Esophagus (tissue), 2 donors: ENCODE measurements at regions not wholly inside any gene's neighbourhood (a gene's known extent, or its start where the extent isn't known, plus 50 kb on each side); places are given as distances from the start of the nearest gene placed in this dataset.
"Not testable (repeated sequence)": the region's sequence is repeated elsewhere in the genome, so short reads cannot be mapped to it uniquely, and the experiment has no call there.

Source experiments
- H3K27ac ChIP-seq, 2 donors: one replicate each; pipeline ENCODE4 v1.5.1; 2013; ENCODE audit warnings: low read depth in 2 of 2, mild to moderate bottlenecking in 2 of 2, inconsistent platforms in 1 of 2, low read length in 1 of 2, moderate library complexity in 1 of 2
- H3K27me3 ChIP-seq, 2 donors: one replicate each; pipeline ENCODE4 v1.6.1; 2013; ENCODE audit warnings: low read length in 2 of 2, control low read depth in 1 of 2, mild to moderate bottlenecking in 1 of 2; ENCODE audit not compliant: insufficient read depth in 2 of 2, control insufficient read depth in 1 of 2
- H3K36me3 ChIP-seq, 2 donors: one replicate each; pipeline ENCODE4 v1.6.1; 2013; ENCODE audit warnings: low read length in 1 of 2; ENCODE audit not compliant: control insufficient read depth in 2 of 2, insufficient read depth in 2 of 2
- H3K4me1 ChIP-seq, 2 donors: one replicate each; pipeline ENCODE4 v1.6.1; 2013; ENCODE audit warnings: low read length in 1 of 2; ENCODE audit not compliant: control insufficient read depth in 2 of 2, insufficient read depth in 2 of 2
- H3K4me3 ChIP-seq, 2 donors: one replicate each; pipeline ENCODE4 v1.5.1; 2013; ENCODE audit warnings: low read length in 2 of 2, mild to moderate bottlenecking in 2 of 2, low read depth in 1 of 2, moderate library complexity in 1 of 2
- H3K9me3 ChIP-seq, 2 donors: one replicate each; pipeline ENCODE4 v1.6.1; 2013; ENCODE audit warnings: mild to moderate bottlenecking in 2 of 2, low read depth in 1 of 2, low read length in 1 of 2, moderate library complexity in 1 of 2; ENCODE audit not compliant: control insufficient read depth in 2 of 2, insufficient read depth in 1 of 2
- WGBS, 2 donors: extraction: QIAGEN DNeasy Blood & Tissue Kit; methylation state at CpG; one replicate each; pipeline ENCODE4 v1.1.7; 2013; 5-methylcytosine and 5-hydroxymethylcytosine counted together
- donor health status: healthy with polysubstance abuse.
- donor health status: Bipolar disorder and iron deficiency.

GRCh38 chr7:124257638-124258308 lies 224.9 kb upstream of the TMEM229A start:
- Histone ChIP-seq H3K4me3 (no peak overlapping the region), H3K36me3 (no peaks in the 10 kb centered on the region), H3K4me1 (no peaks in the 10 kb centered on the region), H3K27me3 (no peaks in the 10 kb centered on the region), H3K27ac (no peak overlapping the region), H3K9me3 (peaks cover 0 to 4% of the 10 kb centered on the region in 2 donors)
- 33 to 42% methylated on average over 5 of the region's 5 CpGs for WGBS, 2 donors

GRCh38 chr7:124255041-124255655 lies 222.3 kb upstream of the TMEM229A start:
- 31 to 40% methylated on average over 4 of the region's 4 CpGs for WGBS, 2 donors
- Histone ChIP-seq H3K4me1 (no peaks in the 10 kb centered on the region), H3K9me3 (peaks cover 0 to 4% of the 10 kb centered on the region in 2 donors), H3K36me3 (no peaks in the 10 kb centered on the region), H3K27me3 (no peaks in the 10 kb centered on the region), H3K27ac (no peak overlapping the region), H3K4me3 (no peak overlapping the region)

GRCh38 chr7:124254396-124254795 lies 221.5 kb upstream of the TMEM229A start:
- Histone ChIP-seq H3K36me3 (no peaks in the 10 kb centered on the region), H3K9me3 (peaks cover 0 to 4% of the 10 kb centered on the region in 2 donors), H3K4me1 (no peaks in the 10 kb centered on the region), H3K27me3 (no peaks in the 10 kb centered on the region), H3K4me3 (no peak overlapping the region), H3K27ac (no peak overlapping the region)

- Histone ChIP-seq H3K4me3 (no peak overlapping the region), H3K27me3 (no peaks in the 10 kb centered on the region), H3K4me1 (no peaks in the 10 kb centered on the region), H3K9me3 (peaks cover 0 to 4% of the 10 kb centered on the region in 2 donors), H3K27ac (no peak overlapping the region), H3K36me3 (no peaks in the 10 kb centered on the region)
These were observed 218.8 kb upstream of the TMEM229A start for GRCh38 chr7:124251636-124252035.

GRCh38 chr7:124250297-124251034 lies 217.6 kb upstream of the TMEM229A start:
- WGBS, 2 donors: 64 to 65% methylated on average over 5 of the region's 5 CpGs
- Histone ChIP-seq H3K4me3 (no peak overlapping the region), H3K27me3 (no peaks in the 10 kb centered on the region), H3K27ac (no peak overlapping the region), H3K9me3 (peaks cover 0 to 4% of the 10 kb centered on the region in 2 donors), H3K4me1 (no peaks in the 10 kb centered on the region), H3K36me3 (no peaks in the 10 kb centered on the region)

- Histone ChIP-seq H3K4me3 (no peak overlapping the region), H3K27ac (no peak overlapping the region), H3K36me3 (no peaks in the 10 kb centered on the region), H3K4me1 (no peaks in the 10 kb centered on the region), H3K9me3 (no peaks in the 10 kb centered on the region), H3K27me3 (no peaks in the 10 kb centered on the region)
- 40 to 49% methylated on average over 2 of the region's 2 CpGs for WGBS, 2 donors
These were observed 214.8 kb upstream of the TMEM229A start for GRCh38 chr7:124247691-124248090.

- no peaks in the 10 kb centered on the region for H3K4me1 ChIP-seq
- 40 to 45% methylated on average over 2 of the region's 2 CpGs for whole genome bisulfite sequencing, 2 donors
- H3K4me3 ChIP-seq: no peak overlapping the region
- H3K36me3 ChIP-seq: no peaks in the 10 kb centered on the region
- no peaks in the 10 kb centered on the region for H3K9me3 ChIP-seq
- no peak overlapping the region for H3K27ac ChIP-seq
- H3K27me3 ChIP-seq: no peaks in the 10 kb centered on the region
These were observed 213.5 kb upstream of the TMEM229A start for GRCh38 chr7:124246262-124246863.

- not testable (repeated sequence) for H3K9me3 ChIP-seq, H3K4me3 ChIP-seq, H3K36me3 ChIP-seq, H3K27ac ChIP-seq, H3K27me3 ChIP-seq, H3K4me1 ChIP-seq
These were observed 211.6 kb upstream of the TMEM229A start for GRCh38 chr7:124244469-124244868.

GRCh38 chr7:124219681-124220080 lies 186.8 kb upstream of the TMEM229A start:
- Histone ChIP-seq H3K27me3 (no peaks in the 10 kb centered on the region), H3K27ac (no peak overlapping the region), H3K4me3 (no peak overlapping the region), H3K4me1 (no peaks in the 10 kb centered on the region), H3K36me3 (no peaks in the 10 kb centered on the region), H3K9me3 (no peaks in the 10 kb centered on the region)
- 45 to 62% methylated on average over 3 of the region's 3 CpGs for WGBS, 2 donors
